Tibial artery (tissue), 4 donors: ENCODE measurements at regions not wholly inside any gene's neighbourhood (a gene's known extent, or its start where the extent isn't known, plus 50 kb on each side); places are given as distances from the start of the nearest gene placed in this dataset.

Source experiments
- DNase-seq, 2 donors: peaks; one replicate each; pipeline ENCODE4 v3.0.0-alpha.2; 2019
- H3K27ac ChIP-seq, 2 donors: fragments of 200-600 bp; sonication (generic) in 1 of 2; 1 replicate in 1 of 2; 2 replicates in 1 of 2; pipeline ENCODE4 v1.5.1; 2018 to 2019; ENCODE audit warnings: mild to moderate bottlenecking in 1 of 2
- H3K27me3 ChIP-seq, 2 donors: fragments of 200-600 bp; sonication (generic) in 1 of 2; one replicate each; pipeline versions ENCODE4 v1.5.1 to v1.6.0; 2016 to 2019
- H3K36me3 ChIP-seq, 3 donors: fragments of 200-600 bp; sonication (generic) in 2 of 3; one replicate each; pipeline ENCODE4 v1.5.1; 2016 to 2019; ENCODE audit warnings: mild to moderate bottlenecking in 2 of 3
- H3K4me1 ChIP-seq, 4 donors: fragments of 200-600 bp; sonication (generic) in 2 of 4; 1 replicate in 3 of 4; 2 replicates in 1 of 4; pipeline ENCODE4 v1.5.1; 2016 to 2019
- H3K4me3 ChIP-seq, 2 donors: fragments of 200-600 bp; sonication (generic) in 1 of 2; 1 replicate in 1 of 2; 2 replicates in 1 of 2; pipeline ENCODE4 v1.5.1; 2018 to 2019; ENCODE audit warnings: mild to moderate bottlenecking in 2 of 2
- H3K9me3 ChIP-seq, 3 donors: fragments of 200-600 bp; sonication (generic) in 1 of 3; one replicate each; pipeline ENCODE4 v1.5.1; 2016 to 2019
- CTCF ChIP-seq, 2 experiments: fragments of 200-600 bp in 1 of 2; fragments of 450-650 bp in 1 of 2; IDR thresholded peaks; one replicate each; pipeline ENCODE4 v1.5.1; 2017 to 2019; ENCODE audit warnings: antibody characterized with exemption in 2 of 2, mild to moderate bottlenecking in 1 of 2, moderate library complexity in 1 of 2
- intact Hi-C: fragments of 100-400 bp; cut with DNase I; formaldehyde crosslinking; loops from one replicate; pipeline ENCODE4 v1.15.0; 2023; ENCODE audit warnings: low total_unique reads

- DNase-seq, result no peak
- TF ChIP-seq CTCF (IDR thresholded peaks at IDR 0.05), result no peak
These were observed 343.6 kb downstream of the CSNK1G3 start for GRCh38 chr5:123855609-123856008.

GRCh38 chr5:123845356-123846100 is 333.6 kb downstream of the CSNK1G3 start:
- intact Hi-C loops, result no loop called here

More at GRCh38 chr5:123855609-123856008, 343.6 kb downstream of the CSNK1G3 start:
- peaks cover 0 to 4% (median 0%) of the 10 kb centered on the region in 3 donors for H3K9me3 ChIP-seq
- H3K27me3 ChIP-seq, result no peaks in the 10 kb centered on the region
- no peaks in the 10 kb centered on the region for H3K4me1 ChIP-seq
- H3K27ac ChIP-seq, result no peak overlapping the region
- no peak overlapping the region for H3K4me3 ChIP-seq
- no peaks in the 10 kb centered on the region for H3K36me3 ChIP-seq
- intact Hi-C loops, result no loop called here

GRCh38 chr5:123844873-123845272 is 332.9 kb downstream of the CSNK1G3 start:
- intact Hi-C loops, result no loop called here
- Histone ChIP-seq H3K4me1 (no peaks in the 10 kb centered on the region), H3K27me3 (no peaks in the 10 kb centered on the region), H3K36me3 (no peaks in the 10 kb centered on the region), H3K9me3 (no peaks in the 10 kb centered on the region), H3K4me3 (no peak overlapping the region), H3K27ac (no peak overlapping the region)
- no peak for TF ChIP-seq CTCF (IDR thresholded peaks at IDR 0.05)
- no peak for DNase-seq

More at GRCh38 chr5:123845356-123846100, 333.6 kb downstream of the CSNK1G3 start:
- no peaks in the 10 kb centered on the region for H3K4me1 ChIP-seq
- H3K27ac ChIP-seq, result no peak overlapping the region
- no peak for DNase-seq
- H3K9me3 ChIP-seq, result no peaks in the 10 kb centered on the region
- no peak for TF ChIP-seq CTCF (IDR thresholded peaks at IDR 0.05)
- no peaks in the 10 kb centered on the region for H3K36me3 ChIP-seq
- no peaks in the 10 kb centered on the region for H3K27me3 ChIP-seq
- no peak overlapping the region for H3K4me3 ChIP-seq

GRCh38 chr5:123835421-123835820 is 323.4 kb downstream of the CSNK1G3 start:
- Histone ChIP-seq H3K9me3 (no peaks in the 10 kb centered on the region), H3K36me3 (no peaks in the 10 kb centered on the region), H3K4me1 (no peaks in the 10 kb centered on the region), H3K4me3 (no peak overlapping the region), H3K27me3 (no peaks in the 10 kb centered on the region), H3K27ac (no peak overlapping the region)
- intact Hi-C loops, result no loop called here
- TF ChIP-seq CTCF (IDR thresholded peaks at IDR 0.05), result no peak
- no peak for DNase-seq

GRCh38 chr5:123830575-123830974 is 318.6 kb downstream of the CSNK1G3 start:
- Histone ChIP-seq H3K27ac (no peak overlapping the region), H3K4me1 (no peaks in the 10 kb centered on the region), H3K4me3 (no peak overlapping the region), H3K9me3 (no peaks in the 10 kb centered on the region), H3K27me3 (no peaks in the 10 kb centered on the region), H3K36me3 (no peaks in the 10 kb centered on the region)
- no peak for DNase-seq
- intact Hi-C loops, result no loop called here
- no peak for TF ChIP-seq CTCF (IDR thresholded peaks at IDR 0.05)
